ENCODE measurements at regions not wholly inside any gene's neighbourhood (a gene's known extent, or its start where the extent isn't known, plus 50 kb on each side); places are given as distances from the start of the nearest gene placed in this dataset.

GRCh38 chr6:78110641-78111040 is 457.8 kb downstream of the MEI4 start:
- no peak for DNase-seq (ENCODE audit: extremely low spot score)
- ChIA-PET CTCF (no interaction called here), POLR2A (no interaction called here)
- TF ChIP-seq, protein P1, sequence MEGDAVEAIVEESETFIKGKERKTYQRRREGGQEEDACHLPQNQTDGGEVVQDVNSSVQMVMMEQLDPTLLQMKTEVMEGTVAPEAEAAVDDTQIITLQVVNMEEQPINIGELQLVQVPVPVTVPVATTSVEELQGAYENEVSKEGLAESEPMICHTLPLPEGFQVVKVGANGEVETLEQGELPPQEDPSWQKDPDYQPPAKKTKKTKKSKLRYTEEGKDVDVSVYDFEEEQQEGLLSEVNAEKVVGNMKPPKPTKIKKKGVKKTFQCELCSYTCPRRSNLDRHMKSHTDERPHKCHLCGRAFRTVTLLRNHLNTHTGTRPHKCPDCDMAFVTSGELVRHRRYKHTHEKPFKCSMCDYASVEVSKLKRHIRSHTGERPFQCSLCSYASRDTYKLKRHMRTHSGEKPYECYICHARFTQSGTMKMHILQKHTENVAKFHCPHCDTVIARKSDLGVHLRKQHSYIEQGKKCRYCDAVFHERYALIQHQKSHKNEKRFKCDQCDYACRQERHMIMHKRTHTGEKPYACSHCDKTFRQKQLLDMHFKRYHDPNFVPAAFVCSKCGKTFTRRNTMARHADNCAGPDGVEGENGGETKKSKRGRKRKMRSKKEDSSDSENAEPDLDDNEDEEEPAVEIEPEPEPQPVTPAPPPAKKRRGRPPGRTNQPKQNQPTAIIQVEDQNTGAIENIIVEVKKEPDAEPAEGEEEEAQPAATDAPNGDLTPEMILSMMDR (IDR thresholded peaks at IDR 0.05; ENCODE audit: control extremely low read depth, extremely low read depth, low read depth, missing control alignments): no peak

DNA sequence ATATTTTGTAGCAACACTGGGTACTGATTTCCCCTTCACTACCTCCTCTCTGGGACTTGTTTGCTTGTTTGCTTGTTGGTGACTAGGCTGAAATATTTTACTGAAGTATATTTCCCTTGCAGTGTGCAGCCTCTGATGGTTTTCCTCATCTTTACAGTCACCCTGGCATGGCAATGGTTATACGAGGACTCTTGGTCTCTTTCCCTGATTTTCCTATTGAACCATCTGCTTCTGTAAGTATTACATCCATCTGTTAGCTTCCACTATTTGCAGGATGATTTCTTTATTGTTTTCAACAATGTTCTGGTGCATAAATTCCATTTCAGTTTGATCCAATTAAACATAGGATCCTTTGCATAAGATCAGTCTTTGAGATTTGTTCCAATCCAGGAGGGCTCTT is 465.1 kb downstream of the MEI4 start:
- TF ChIP-seq, protein P1 (IDR thresholded peaks at IDR 0.05; ENCODE audit: control extremely low read depth, extremely low read depth, low read depth, missing control alignments): no peak
- ChIA-PET POLR2A (no interaction called here), CTCF (no interaction called here)
- DNase-seq (ENCODE audit: extremely low spot score): no peak

DNA sequence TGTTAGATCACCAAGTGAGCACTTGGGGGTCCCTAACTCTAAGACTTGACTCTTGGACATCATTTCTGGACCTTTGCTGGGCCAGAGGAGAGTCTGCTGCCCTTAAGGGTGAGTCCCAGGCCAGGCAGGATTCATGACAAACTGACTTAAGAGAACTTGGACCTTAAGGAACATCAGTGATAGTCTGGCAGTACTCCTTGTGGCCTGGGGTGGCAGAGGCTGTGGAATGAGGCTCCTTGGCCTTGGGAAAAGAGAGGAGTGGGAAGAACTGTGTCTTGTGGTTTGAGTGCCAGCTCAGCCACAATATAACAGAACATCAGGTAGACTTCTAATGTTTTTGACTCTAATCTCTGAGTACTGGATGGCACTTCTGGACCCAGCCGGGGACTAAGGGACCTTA is 478.7 kb downstream of the MEI4 start:
- CTCF ChIA-PET: interaction anchor here (1.0 kb wide), 1 partner anchor 33 kb away, joined by 3 read pairs; no protein-coding TSS in a partner anchor
- no peak for DNase-seq (ENCODE audit: extremely low spot score)
- TF ChIP-seq, protein P1 (IDR thresholded peaks at IDR 0.05; ENCODE audit: control extremely low read depth, extremely low read depth, low read depth, missing control alignments): no peak
- POLR2A ChIA-PET: no interaction called here

- TF ChIP-seq, protein P1 (IDR thresholded peaks at IDR 0.05; ENCODE audit: control extremely low read depth, extremely low read depth, low read depth, missing control alignments): no peak
- POLR2A ChIA-PET: no interaction called here
- CTCF ChIA-PET: interaction anchor here (0.8 to 1.4 kb wide), 3 partner anchors 10 to 16 kb away, joined by 3 read pairs; no protein-coding TSS in a partner anchor
- DNase-seq (ENCODE audit: extremely low spot score): no peak
Measured at GRCh38 chr6:78132671-78133410, 480.0 kb downstream of the MEI4 start.

GRCh38 chr6:78150425-78150824 is 497.6 kb downstream of the MEI4 start:
- TF ChIP-seq, protein P1 (IDR thresholded peaks at IDR 0.05; ENCODE audit: control extremely low read depth, extremely low read depth, low read depth, missing control alignments): no peak
- ChIA-PET CTCF (no interaction called here), POLR2A (no interaction called here)
- DNase-seq (ENCODE audit: extremely low spot score): no peak

- ChIA-PET POLR2A (no interaction called here), CTCF (no interaction called here)
- TF ChIP-seq, protein P1 (IDR thresholded peaks at IDR 0.05; ENCODE audit: control extremely low read depth, extremely low read depth, low read depth, missing control alignments): no peak
- no peak for DNase-seq (ENCODE audit: extremely low spot score)
Measured at GRCh38 chr6:78153976-78154375, 501.1 kb downstream of the MEI4 start.
